T-helper 1 cell (primary cell): ENCODE measurements at regions not wholly inside any gene's neighbourhood (a gene's known extent, or its start where the extent isn't known, plus 50 kb on each side); places are given as distances from the start of the nearest gene placed in this dataset.
"Not testable (repeated sequence)": the region's sequence is repeated elsewhere in the genome, so short reads cannot be mapped to it uniquely, and the experiment has no call there.

Experiments used
- DNase-seq, 5 donors: peaks; one replicate each; pipeline ENCODE4 v3.0.0-alpha.2; 2012 to 2020

DNA sequence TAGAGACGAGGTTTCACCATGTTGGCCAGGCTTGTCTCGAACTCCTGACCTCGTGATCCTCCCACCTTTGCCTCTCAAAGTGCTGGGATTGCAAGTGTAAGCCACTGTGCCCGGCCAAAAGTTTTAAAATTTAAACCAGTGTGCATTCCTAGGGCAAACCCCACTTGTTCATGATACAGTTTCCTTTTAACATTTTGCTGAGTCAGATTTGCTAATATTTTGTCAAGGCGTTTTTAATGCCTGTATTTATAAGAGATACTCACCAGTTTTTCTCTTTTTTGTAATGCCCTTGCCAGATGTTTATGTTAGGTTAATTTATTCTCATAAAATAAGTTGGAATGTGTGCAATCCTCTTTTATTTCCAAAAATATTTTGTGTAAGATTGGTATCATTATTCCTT, 927.4 kb downstream of the DNAJB9 start:
- DNase-seq, result no peak

DNA sequence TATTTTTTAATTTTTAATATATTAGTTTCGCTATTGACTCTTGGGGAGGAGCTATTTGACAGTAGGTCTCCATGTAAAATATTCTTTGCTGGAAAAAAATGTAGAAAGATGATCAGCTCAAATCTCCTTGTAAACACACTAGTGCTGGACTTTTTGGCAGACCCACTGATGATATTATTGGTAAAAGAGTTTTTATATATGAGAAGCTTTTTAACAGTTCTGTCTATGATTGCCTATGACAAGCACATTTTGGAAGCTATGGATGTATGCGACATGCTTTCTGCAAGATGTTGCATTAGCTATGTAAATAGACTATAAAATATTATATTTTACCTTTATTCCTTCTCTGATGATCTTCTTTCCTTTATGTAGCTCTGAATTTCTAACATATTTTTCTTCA, 928.5 kb downstream of the DNAJB9 start:
- no peak for DNase-seq

DNA sequence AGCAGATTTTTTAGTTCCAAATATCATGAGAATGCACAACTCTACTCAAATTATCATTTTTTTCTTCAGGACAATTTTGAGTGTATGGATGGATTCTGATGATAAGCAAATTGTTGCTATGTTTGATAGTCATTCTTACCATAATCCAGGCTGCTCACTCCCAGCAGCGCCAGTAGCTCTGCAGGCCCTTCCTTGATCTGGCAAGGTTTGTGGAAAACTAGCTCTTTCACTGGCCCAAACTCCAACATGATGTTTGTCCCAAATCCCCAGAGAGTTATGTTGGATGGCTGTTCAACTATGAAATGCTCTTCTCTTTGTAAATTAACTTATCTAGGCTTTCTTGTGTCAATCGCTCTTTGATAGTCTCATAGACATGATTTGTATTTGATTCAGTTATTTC, 933.7 kb downstream of the DNAJB9 start:
- DNase-seq, result no peak

DNA sequence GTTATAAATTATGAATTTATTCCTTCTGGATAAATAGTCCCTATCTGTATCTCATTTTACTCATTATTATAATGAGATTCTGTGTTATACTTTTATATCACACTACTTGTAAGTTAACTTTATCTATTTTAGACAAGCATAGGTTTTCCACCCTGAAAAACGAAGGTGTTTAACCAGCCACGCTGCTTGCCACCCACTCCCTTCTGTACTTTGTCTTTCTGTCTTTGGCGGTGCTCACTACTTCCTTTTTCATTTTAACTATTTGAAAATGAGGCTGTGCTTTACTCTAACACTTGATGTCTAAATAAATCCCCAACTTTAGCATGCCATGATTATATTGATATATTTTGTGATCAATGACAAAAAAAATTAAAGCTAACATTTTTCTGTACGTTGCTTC, 952.9 kb downstream of the DNAJB9 start:
- DNase-seq, result no peak

DNA sequence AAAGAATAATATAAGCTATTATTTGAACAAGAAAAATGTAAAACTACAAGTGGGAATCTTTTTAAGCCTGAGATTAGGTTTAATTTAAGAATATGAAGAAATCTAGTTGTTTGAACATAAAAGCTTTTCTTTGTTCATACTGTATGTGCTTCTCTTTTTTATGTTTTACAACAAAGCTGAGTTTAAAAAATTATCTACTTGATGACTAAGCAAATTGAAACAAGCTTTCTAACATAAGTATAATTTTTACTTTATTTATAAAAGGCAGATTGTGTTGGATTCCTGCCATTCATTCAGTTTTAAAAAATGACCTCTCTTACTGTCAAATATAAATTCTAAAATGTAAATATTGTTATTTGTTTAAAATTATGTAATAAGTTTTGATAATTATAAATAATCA, 958.2 kb downstream of the DNAJB9 start:
- DNase-seq, result no peak

DNA sequence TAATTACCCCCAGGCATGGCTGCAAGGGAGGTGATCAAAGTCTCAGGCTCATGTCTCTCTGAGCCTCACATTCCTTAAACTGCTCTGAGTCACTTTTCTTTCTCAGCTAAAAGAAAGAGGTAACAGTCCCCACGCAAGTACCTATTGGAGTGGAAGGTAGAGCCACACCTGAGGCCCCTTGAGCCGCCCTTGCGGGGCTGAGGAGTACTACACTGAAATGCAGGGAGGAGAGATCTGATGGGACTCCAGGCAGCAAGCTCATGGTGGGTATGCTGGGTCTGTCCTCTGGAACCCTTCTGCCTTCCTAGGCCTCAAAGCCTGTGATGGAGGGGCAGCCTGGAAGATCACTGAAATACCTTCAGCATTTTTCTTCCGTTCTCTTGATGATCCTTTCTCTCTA, 960.0 kb downstream of the DNAJB9 start:
- DNase-seq, result no peak

DNA sequence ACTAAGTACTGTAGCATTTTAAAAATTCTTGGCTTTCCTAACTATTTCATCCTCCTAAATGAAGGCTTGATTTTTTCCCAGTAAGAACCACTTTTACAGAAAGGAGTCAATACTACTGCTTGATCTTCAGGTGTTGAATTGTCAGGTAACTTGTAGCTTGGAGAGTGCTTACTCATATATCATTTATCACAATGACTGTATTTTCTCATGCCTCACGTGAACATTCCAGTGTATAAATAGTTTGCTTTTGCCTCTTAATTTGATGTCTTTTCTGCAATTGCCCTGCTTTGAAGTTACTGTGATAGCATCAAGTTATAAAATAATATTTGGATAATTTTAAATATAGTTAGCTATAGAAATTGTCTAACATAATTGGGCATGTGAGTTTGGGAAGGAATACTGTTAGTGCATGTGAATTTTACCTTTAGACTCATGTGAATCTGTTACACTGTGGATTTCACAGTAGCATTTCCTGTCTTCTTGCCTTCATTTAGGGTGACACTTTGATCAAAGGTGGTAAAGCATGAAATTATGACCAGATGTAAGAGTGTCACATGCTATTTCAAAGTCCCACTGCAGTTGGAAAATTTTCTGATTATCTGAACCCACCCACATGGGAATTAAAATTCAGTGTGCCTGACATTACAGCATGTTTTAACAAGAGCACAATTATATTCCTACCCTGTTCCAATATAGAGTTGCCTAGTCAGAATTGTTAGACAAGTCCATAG, 962.8 kb downstream of the DNAJB9 start:
- DNase-seq, result no peak

DNA sequence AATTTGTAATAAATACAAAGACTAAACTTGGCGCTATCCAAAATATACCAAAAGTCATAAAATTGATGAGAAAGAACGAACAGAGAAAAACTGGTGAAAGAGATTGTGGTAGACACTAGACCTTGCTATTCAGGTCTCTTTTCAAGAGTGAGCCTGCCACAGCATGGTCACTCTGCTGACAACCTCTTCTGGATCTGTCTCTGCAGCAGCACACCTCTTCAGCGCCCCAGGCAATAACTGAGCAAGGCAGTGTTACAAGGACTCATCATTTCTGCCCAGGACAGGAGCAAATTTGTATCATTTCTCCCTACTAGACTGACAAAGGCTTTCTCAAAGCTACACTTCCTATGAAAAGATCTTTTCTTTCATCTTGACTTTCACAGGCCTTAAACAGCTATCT, 976.0 kb downstream of the DNAJB9 start:
- DNase-seq, result no peak

DNA sequence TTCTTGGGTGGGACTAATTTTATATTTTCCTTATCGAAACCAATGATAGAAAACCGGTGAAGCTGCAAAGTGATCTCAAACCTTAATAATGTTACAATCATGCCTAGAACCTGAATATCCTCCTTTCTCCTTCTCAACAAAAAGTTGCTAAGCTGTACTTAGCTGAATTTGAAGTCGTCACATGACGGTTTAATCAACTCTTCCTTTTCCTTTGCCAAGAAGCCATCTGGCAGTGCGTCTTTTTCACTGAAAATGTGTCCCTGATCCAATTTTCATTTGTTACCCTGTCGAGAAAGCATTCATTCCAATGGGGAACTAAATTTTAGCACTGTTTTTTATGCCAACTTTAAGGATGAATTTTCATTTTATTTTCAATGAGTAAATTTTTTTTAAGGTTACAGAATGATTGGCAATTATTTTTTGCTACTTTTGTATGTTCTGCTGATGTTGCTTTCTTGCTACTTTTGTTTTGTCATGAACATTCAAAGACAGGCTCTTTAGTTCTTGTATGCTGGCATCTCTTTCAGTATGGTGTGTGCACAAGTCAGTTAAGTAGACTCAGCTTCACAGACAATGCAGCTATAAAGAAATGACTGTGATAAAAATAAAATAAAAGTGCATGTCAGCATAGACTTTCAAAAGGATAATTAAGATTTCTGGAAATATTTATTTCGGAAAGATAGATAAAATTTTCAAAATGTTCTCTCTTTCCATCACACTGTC, 980.0 kb downstream of the DNAJB9 start:
- no peak for DNase-seq

DNA sequence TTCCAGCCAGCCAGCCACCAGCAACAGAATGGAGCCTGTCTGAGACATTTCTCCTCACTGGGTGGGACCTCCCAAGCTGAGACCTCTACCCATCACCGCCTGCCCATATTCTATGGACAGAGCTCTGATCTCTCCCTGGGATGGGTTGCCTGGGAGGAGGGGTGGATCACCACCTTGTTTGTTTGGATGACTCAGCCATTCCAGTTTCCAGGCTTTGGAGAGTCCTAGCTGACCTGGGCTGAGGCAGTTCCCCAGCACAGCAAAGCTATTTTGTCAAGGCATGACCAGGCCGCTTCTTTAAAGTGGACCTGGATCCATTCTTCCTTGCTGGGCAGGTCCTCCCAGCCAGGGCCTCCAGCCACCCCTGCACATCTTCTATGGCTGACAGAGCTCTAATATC, 982.3 kb downstream of the DNAJB9 start:
- DNase-seq, result no peak

DNA sequence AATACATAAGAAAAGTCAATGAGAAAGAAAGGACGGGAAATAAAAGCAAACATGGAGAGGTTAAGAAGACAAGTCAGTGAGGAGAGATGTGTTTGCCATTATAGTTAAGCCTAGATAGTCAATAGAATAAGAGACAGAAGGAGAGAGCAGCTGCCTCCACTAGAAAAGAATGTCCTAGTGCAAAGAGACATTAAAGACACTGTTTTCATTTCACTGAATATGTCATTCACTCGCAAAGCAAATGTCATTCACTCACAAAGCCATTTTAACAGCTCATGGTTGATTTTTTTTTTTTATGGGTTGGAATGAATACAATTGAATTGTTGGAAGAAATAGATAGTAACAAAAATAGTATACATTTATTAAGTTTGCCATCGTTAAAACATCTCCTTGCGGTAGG, 1007.6 kb downstream of the DNAJB9 start:
- no peak for DNase-seq

DNA sequence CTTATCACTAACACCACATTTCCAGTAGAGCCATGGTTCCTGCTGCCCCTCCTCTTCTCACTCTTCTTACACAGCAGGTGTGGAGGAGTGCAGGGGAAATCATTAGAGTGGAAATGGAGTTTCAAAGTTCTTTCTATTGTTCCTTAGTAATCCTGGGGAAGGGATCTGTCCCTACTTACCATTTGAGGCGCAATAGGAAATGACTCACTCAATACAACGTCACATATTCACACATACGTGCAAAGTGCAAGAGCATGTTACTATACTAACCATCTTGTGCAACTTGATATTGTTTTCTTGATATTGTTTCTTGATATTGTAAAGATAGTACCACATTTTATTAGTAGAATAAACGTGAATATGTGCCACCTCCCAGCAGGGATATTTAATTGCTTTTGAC, 1010.2 kb downstream of the DNAJB9 start:
- DNase-seq, result no peak

DNA sequence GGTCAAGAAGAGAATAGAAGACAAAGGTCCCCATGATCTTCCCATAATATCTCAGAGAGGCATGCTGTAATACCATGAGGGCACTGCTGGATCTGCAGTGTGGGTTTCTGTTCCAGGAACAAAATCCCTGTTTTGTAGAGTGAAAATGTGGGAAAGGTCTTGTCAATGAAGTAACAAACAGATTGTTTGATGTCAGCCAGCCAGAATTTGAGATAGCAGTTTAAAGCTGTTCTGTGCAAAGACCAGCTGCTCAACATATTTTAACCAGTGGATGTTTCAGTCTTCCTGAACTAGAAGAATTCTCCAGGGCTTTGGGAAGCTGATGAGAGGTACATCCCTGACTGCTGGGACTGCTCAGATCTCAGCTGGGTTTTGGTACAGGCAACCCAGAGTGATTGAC, 1012.5 kb downstream of the DNAJB9 start:
- DNase-seq, result no peak

DNA sequence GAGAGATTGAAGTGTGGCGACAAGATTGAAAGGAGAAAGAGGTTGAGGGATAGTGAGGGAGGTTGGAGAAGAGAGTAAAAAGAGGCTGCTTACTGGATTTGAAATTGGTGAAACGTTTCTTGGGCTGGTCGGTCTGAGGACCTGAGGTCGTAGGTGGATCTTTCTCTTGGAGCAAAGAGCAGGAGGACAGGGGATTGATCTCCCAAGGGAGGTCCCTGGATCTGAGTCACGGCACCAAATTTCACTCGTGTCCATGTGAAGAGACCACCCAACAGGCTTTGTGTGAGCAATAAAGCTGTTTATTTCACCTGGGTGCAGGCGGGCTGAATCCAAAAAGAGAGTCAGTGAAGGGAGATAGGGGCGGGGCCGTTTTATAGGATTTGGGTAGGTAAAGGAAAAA, 1027.3 kb downstream of the DNAJB9 start:
- DNase-seq, result not testable (repeated sequence)

DNA sequence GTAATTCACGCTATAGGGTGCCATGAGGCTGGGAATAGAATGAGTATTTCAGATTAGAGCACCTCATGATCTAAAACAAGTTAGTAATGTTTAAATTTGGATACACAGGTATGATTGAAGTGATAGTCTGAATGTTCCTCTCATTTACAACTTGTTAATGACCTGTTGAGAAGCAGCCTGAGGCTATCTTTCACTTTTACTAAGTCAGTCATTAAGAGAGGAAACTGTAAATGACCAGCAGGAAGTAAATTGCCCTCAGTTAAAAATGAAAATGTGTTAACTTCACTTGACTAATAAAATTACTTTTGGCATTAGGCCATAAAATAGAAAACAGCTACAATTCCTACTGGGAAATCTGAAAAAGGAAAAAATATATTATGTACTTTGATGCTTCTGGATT, 1042.0 kb downstream of the DNAJB9 start:
- DNase-seq, result no peak

DNA sequence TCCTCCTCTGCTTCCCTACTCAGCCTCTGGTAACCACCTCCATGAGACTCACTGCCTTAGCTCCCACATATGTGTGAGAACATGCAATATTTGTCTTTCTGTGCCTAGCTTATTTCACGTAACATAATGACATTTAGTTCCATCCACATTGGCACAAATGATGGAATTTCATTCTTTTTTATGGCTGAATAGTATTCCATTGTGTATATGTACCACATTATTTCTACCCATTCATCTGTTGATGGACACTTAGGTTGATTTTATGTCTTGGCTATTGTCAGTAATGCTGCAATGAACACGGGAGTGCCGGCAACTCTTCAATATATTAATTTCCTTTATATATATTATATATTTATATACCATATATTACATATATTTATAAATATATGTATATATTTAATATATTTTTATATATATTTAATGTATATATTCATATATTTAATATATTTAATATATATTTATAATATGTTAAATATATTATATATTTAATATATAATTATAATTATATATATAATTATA, 1046.9 kb downstream of the DNAJB9 start:
- no peak for DNase-seq

DNA sequence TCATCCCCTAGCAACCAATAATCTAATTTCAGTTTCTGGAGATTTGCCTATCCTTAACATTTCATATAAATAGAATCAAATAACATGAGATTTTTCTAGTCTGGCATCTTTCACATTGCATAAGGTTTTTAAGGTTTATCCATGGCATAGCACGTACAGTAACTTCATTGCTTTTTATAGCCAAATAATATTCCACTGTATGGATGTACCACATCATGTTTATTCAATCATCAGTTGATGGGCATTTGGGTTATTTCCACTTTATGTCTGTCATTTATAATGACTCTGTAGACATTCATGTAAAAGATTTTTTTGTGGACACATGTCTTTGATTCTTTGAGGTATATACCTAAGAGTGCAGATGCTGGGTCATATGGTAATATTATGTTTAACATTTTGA, 1052.6 kb downstream of the DNAJB9 start:
- no peak for DNase-seq

DNA sequence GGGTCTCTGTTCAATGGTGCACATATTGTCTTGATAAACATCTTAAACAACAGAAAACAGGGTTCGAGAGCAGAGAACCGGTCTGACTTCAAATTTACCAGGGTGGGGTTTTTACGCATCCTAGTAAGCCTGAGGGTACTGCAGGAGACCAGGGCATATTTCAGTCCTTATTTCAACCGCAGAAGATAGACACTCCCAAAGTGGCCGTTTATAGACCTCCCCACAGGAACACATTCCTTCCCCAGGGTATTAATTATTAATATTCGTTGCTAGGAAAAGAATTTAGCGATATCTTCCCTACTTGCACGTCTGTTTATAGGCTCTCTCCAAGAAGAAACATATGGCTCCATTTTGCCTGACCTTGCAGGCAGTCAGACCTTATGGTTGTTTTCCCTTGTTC, 1063.2 kb downstream of the DNAJB9 start:
- not testable (repeated sequence) for DNase-seq

DNA sequence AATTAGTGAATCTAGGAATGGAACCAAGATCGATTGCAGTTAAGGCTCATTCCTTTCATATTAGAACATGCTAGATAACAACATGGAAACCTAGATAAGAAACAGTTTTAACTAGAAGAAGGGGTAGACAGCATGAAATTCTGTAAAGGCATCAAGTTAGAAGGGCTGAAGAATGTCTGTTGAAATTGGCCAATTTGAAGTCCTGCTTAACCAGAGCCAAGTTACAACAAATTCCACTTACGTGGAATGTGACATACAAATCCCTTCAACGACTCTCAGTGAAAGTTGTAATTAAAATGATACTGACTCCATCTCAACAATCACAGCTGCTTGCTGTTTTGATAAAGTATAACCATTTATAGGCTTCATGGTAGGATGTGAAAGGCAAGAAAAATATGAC, 1065.7 kb downstream of the DNAJB9 start:
- no peak for DNase-seq

DNA sequence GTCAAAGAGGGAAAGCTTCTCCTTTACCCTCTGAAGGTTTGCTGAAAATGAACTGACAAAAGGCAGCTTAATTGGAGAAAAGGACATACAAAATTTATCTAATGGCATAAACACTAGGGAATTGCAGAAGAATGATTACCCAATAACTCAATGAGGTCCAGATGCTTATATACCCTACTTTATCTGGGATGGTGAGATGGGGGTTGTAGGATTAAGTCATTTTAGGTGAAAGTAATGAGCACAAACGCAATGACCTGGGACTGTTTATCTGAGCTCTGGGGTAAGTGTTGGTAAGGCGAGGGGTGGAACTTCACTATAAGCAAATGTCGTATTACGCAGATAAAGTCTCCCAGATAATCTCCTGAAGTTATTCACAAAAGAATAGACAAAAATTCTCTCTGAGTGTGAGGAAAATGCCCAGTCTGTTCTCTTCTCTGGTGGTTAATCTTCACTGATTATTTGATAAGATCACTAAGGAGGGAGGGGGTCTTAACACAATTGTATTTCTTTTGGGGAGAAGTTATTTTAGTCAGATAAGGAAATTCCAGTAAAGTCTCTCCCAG, 1067.8 kb downstream of the DNAJB9 start:
- DNase-seq, result no peak

DNA sequence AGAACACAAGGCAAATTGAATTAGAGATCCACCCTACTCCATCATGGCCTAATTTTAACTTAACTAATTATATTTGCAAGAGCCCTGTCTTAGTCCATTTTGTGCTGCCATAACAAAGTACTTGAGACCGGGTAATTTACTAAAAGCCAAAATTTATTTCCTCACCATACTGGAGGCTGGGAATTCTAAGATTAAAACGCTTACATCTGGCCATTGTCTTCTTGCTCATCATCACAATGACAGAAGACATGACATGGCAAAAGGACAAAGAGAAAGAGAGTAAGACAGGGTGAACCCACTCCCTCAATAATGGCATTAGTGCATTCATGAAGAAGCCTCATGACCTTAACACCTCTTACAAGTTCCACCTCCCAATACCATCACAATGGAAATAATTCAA, 1068.6 kb downstream of the DNAJB9 start:
- DNase-seq, result no peak

DNA sequence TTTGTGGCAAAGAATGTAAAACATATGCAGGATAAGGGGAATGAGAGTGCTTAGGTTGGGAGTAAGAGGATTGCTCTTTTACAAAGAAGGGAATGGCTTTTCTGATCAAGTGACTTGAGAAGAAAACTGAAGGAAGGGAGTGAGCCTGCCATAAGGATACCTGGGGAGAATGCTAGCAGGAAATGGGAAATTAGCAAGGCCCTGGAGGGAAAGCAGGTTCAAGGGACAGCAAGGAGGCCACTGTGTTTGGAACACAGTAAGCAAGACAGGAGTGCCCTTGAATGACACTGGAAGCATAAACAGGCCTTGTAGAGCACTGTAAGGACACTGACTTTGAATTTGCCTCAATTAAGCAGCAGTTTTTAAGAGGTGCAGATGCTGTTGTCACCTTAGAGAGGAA, 1069.9 kb downstream of the DNAJB9 start:
- DNase-seq, result no peak

DNA sequence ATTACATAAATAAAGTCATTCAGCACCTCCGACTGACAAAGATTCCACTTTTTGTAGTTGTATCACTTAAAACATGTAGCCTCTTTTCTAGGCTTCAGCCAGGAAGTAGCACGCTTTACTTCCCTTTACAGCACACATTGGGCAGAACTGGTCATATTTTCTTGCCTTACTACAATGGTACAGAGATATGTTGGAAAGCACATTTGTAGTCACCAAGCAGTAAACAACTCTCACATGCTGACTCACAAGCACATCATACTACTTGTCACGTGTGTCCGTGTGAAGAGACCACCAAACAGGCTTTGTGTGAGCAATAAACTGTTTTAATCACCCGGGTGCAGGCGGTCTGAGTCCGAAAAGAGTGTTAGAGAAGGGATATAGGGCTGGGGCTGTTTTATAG, 1071.8 kb downstream of the DNAJB9 start:
- DNase-seq, result no peak

DNA sequence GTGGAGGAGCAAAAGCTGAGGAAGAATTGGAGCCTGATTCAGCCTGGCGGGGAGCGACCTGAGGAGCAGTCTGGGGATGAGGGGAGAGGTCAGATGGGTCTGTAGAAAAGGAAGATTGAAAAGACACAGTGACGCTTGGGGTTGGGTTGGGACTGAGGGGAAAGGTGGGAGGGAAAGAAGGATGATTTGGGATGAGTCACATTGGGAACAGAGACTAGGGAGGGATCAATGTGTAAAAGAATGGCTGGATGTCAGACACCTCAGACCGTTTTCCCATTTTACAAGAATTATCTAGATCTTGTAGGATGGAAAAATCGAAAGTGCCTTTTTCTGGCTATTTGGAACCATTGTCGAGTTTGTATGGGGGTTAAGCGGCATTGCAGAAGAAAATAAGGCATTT, 1076.5 kb downstream of the DNAJB9 start:
- no peak for DNase-seq
